ENCODE measurements at regions not wholly inside any gene's neighbourhood (a gene's known extent, or its start where the extent isn't known, plus 50 kb on each side); places are given as distances from the start of the nearest gene placed in this dataset.
"Not testable (repeated sequence)": the region's sequence is repeated elsewhere in the genome, so short reads cannot be mapped to it uniquely, and the experiment has no call there.

DNA sequence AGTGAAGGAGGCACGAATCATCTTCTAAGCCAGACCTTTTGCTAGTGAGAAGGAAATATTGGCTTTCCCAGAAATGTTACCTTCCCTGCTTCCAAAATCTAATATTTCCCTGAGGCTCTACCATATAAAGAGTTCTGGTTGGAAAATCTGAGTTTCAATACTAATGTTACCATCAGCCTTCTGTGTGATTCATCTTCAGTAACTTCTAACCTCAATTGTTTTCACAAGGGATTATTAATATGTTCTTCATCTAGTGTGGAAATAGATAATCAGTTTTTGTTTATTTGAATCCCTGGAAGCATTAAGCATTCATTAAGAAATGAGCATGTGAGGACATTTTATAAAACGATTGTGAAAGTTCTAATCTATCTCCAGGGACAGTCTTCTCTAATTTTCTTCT lies 720.9 kb downstream of the AACS start:
- DNase-seq (ENCODE audit: low spot score), result no peak

DNA sequence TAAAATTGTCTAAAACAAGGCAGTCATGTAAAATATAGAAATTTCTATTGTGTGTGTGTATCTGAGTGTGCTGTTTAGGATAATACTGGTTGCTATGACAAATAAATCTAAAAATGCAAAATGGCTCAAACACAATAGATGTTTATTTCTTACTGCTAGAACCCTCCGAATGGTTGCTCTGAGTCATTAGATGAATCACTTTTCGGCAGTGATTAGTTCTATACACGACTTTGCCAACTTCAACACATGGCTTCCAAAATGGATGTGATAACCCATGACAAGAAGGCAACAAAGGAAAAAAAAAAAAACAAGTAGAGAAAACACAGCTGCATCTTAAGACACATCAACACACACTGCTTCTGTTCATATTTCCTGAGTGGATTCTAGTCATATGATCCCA lies 729.2 kb downstream of the AACS start:
- no peak for DNase-seq (ENCODE audit: low spot score)

DNA sequence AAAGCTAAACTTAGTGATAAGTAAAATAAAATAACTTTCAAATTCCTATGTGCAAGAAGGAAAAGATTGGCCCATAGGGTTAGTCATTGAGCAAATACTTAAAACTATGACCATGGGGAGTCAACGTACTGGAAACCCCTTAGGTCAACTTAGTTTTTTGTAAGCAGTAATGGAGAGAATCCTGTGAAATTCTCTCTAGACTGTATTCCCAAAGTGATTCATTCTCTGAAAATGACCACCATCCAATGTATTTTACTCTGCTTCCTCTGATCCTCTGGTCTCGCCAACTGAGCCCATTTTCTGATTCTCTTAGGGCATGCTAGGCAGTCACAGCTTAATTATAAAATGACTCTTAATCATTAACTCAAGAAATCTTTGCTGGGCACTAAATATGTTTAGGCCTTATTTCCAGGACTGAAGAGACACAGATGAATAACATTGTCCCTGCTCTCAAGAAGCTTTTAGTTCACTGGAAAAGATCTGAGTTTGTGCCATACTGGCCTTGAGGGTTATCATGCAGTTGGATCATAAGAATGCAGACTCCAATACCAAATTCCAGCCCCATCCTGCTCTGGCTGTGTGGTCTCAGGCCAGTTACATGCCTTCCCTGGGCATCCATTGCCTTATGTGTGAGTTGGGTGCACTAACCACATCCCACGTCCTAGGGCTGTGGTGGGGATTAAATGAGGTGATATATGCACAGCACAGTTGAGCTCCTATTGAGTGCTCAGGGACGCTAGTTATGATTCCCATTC lies 732.4 kb downstream of the AACS start:
- DNase-seq (ENCODE audit: low spot score), result no peak

DNA sequence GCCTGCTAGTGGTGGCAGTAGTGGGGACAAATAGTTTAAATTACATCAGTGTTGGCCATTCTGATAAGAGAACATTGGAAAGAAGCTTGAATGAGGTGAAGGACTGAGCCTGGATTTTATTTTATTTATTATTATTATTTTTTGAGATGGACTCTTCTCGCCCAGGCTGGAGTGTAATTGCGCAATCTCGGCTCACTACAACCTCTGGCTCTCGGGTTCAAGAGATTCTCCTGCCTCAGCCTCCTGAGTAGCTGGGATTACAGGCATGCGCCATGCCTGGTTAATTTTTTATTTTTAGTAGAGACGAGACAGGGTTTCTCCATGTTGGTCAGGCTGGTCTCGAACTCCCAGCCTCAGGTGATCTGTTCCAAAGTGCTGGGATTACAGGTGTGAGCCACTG lies 739.4 kb downstream of the AACS start:
- DNase-seq (ENCODE audit: low spot score), result no peak

DNA sequence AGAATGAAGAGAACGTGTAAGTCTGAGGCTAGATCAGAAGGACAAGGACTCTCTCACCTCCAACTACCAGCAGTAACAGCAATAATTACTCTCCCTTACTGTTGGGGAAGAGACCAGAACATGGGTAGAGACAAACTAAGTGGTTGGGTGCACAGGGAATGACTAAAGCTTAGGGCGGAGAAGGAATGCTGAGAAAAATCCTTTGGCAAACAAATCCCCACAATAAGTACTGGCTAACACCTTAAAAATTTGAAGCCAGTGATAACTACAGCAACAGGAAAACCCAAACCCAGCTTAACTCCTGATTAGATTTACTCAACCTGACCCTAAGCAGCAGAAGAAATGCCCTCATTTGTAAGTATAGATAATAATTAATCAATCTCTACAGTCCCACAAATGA lies 759.0 kb downstream of the AACS start:
- DNase-seq (ENCODE audit: low spot score), result no peak

DNA sequence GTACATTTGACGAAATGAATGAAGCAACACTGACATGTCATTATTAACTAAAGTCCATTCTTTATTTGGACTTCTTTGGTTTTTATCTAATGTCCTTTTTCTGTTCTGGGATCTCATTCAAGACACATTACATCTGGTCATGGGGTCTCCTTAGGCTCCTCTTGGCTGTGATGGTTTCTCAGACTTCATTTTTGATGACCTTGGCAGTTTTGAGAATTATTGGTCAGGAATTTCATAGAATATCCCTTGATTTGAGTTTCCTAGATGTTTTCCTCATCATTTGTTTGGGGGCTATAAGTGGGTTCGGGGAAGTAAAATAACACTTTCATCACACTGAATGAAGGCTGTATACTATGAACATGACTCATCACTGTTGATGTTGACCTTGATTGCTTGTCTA lies 770.6 kb downstream of the AACS start:
- DNase-seq (ENCODE audit: low spot score), result no peak

DNA sequence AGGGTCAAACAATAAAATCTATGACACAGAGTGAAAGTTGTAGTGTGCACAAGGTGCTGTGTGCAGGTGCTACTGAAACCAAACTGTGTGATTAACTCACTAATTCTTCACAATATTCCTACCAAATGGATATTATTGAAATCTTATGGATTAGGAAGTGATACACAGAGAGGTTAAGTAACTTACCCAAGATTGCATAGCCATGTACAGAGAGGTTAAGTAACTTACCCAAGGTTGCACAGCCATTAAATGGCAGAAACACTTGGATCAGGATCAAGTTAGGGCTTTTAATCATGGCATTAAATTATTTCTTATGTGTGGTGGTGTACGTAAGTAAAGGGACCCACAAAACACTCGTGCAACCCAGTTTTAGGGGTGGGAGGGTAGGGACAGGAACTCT lies 771.4 kb downstream of the AACS start:
- no peak for DNase-seq (ENCODE audit: low spot score)

DNA sequence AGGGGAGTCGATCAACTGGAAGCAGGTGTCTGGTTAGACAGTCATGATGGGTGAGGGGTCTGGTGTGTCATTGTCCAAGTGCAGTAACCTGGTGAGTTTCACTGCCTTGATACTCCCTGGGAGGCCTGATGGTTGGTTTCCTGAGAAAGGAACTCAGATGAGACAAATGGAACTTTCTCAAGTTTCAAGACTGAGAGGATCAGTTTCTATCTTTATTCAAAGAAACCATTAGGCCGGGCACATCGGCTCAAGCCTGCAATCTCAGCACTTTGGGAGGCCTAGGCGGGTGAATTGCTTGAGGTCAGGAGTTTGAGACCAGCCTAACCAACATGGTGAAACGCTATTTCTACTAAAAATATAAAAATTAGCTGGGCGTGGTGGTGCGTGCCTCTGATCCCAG lies 776.1 kb downstream of the AACS start:
- no peak for DNase-seq (ENCODE audit: low spot score)

DNA sequence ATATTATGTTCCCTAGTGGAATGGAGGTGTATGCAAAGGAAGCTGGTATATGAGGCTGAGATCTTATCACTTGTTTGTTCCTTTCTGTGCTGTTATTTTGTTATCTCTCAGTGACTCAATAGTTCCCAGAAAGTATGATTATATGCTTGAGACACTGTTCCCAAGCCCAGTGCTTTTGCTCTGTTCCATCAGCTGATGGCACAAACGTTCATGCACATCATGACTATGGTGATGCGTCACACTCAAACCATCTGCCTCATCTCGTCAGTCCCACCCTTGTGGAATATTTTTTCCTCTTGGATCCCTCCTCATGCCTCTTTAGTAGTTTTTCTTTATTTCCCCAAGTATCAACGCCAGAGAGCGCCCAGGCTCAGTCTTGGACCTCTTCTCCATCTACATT lies 786.9 kb downstream of the AACS start:
- DNase-seq (ENCODE audit: low spot score), result no peak

DNA sequence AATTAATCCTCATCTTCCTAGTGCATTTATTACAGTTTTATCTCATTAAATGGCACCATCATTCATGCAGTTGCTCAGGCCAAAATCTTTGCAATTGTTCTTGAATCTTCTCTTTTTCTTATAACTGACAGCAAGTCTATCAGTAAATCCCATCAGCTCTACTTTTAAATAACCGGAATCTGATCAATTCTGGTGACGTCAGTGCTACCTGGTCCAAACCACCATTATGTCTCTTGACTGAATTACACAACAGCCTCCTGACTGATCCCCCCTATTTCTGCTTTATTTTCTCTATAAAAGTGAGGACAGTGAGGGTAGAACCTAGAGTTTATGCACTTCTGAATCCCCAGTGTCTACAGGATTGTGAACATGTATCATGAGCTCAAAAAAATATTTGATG lies 787.4 kb downstream of the AACS start:
- DNase-seq (ENCODE audit: low spot score), result no peak

DNA sequence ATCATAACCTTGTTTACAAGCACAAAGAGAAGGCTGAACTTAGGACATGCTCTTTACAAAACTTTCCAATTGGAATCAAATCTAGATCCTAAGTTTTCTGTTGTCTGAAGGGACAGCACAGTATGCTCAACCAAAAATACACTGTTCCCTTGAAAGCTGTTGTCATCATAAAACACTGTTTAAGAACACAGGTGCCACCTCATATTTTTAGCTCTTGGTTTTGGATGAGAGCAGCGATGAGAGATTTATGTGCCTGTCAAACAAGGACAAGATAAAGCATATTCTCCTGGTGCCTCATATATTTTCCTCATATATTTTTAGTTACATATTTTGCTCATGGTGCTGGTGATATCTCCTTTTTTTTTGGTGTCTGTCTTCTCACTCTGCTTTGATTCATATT lies 788.4 kb downstream of the AACS start:
- no peak for DNase-seq (ENCODE audit: low spot score)

DNA sequence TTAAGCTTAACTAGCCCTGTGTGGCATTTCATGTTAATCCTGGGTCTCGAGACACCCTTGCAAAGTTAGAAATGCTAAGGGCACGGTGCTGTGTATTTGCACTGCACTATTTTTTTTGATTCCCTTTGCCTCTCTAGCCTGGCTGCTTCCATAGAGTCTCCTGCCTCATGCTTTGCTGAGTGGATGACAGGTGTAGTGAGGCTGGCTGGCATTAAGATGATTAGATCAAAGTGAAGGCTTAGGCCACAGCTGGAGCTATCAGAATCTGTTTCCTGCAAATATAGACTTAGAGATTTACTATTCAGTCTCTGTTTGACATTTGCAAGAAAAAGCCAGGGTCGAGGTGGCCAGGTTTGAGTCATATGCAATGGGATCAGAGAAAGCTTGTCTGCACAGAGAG lies 791.1 kb downstream of the AACS start:
- no peak for DNase-seq (ENCODE audit: low spot score)

DNA sequence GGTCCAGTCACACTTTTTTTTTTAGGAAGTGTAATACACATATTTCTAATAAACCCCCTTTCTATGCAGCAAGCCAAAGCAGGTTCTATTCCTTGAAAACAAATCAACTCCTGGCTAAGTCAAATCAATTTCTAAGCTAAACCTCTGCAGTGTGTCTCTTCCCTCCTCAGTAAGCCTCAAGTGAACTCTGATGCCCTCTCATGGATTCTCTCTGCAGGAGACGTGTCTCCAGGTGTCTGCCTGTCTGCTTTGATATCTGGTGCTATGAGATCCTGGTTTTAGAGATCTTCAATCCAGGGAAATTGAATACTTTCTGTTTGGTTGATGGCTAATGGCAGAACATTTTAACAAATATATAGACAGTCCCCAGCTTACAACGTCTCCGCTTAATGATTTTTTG lies 791.7 kb downstream of the AACS start:
- no peak for DNase-seq (ENCODE audit: low spot score)

DNA sequence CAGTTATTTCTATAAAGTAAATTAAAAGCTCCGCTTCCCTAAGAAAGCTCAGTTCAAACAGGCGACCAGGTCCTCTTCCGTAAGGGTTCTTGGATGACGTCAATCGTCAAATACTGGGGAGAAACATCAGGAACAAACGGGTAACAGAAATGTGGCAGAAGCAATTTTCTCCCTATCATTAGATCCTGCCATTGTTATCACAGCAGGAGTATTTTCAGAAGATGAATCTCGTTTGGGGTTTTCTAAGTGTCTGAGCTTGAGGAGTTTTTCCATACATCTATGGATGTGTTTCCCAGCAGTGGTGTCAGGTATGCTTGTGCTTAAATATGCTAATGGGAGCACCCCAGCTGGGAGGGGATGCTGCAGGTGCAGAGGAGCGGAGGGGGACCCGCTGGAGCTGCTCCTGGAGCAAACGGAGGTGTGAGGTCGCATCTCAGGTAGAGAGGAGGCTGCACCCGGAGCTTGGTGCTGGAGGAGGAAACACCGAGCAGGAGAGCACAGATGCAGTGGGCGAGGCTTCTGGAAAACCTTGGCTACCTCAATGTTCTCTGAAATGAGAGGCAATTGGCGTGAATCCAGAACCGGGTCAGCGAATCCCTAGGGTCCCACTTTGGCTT lies 795.5 kb downstream of the AACS start:
- no peak for DNase-seq (ENCODE audit: low spot score)

DNA sequence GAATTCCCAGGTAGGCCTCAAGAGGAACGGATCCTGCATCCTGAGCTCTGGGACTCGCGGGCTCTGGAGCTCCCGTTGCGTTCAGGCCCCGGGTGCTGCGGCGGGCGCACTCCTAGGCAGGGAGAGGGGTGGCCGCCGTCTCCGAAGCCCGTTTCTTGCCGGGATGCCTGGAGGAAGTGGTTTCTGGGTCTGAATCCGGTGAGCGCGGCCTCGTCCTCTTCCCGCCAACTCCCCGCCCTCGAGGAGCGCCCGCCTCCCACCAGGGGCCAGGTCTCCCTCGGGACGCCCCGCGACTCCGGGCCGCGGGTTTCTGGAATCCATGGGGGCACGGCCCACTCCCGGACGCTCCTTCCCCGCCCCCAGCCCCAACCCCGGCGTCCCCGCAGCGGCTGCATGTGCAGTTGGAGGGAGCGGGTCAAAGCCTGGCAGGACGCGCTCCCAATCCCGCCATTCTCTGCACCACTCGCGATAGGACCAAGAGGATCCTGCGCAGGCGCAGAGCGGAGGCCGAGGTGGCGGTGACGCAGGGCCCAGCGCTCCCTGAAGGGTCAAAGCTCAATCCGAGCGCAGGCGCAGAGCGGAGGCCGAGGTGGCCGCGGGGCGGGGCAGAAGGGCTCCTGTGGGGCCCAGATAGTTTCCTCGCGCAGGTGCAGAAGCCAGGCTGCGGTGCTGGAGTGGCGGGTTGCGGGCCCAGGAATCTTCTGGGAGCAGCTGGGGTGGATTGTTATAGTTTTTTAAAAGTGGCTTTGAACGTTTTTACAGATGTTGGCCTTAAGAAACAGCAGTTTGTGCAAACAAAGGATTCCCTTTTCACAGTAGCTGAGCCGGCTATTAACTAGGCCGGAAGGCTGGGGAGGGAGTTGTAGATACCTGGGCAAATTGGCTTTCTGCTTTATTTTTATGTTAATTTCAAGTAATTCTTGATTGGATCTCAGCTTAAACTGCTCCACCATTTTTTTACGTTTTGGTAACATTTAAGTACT lies 796.4 kb downstream of the AACS start:
- no peak for DNase-seq (ENCODE audit: low spot score)

DNA sequence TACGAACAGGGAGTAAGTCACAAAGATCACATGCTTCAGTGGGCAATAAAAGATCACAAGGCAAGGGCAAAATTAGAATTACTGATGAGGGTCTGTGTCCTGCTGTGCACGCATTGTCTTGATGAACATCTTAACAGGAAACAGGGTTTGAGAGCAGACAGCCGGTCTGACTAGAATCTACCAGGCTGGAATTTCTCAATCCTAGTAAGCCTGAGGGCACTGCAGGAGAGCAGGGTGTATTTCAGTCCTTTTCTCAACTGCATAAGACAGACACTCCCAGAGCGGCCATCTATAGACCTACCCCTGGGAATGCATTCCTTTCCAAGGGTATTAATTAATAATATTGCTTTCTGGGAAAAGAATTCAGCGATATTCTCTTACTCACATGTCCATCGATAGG lies 800.0 kb downstream of the AACS start:
- DNase-seq (ENCODE audit: low spot score), result not testable (repeated sequence)

DNA sequence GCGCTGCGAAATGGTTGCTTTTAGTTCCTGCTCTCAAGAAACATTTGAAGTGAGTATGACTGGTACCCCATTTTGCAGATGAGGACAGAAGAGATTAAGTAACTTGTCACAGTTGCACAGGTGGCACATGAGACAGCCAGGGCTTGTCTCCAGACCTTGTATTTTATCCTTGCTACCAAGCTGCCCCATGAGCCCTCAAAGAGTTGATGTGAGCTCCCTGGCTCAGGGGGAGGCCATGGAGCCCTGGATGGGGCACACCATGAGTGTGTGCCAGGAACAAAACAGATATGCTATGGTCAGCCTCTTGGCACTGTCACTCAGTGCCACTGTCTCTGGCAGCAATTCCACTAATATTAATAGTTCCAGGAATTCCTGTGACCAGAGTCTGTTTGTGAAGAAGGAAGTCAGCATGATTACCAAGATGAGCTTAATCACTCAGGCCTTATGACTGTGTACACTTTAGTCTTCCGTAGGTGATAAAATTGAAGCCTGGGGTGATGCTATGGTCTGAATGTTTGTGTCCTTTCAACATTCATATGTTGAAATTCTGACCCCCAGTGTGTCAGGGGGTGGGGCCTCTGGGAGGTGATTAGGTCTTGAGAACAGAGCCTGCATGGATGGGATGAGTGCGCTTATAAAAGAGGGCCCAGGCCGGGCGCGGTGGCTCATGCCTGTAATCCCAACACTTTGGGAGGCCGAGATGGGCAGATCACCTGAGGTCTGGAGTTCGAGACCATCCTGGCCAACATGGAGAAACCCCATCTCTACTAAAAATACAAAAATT lies 806.8 kb downstream of the AACS start:
- no peak for DNase-seq (ENCODE audit: low spot score)

DNA sequence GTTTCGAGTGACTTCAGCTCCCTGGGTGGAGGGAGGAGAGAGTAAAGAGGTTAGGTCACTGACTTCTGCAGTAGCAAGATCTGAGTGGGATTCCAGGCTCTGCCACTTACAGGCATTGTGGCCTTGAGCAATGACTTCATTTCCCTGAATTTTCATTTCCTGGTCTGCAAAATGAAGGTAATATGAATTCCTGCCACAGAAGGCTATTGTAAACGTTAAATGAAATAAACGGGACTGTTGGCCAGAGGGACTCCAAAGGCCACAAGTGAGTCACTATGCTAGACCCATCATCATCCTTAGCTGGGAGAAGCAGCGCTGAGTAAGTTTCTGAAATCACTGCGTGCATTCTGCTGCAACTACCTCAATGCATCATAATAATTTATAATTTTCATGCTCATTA lies 807.8 kb downstream of the AACS start:
- DNase-seq (ENCODE audit: low spot score), result no peak

DNA sequence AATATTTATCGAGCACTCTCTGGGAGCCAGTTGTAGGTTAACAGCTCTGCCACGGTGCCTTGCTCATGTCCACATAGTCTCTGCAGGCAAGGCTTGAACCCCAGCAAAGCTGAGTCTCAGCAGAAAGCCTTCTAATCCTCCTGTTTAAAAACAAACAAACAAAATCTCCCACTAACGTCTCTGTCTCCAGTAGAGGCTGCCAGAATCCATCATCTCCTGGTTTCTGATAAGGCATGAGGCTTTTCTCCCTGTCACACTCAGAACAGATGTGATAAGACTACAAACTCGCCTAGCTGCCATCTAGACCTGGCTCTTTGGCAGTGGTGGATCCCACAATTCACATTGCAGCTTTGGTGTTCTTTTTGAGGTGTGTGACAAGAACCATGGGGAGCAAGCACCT lies 813.2 kb downstream of the AACS start:
- no peak for DNase-seq (ENCODE audit: low spot score)

DNA sequence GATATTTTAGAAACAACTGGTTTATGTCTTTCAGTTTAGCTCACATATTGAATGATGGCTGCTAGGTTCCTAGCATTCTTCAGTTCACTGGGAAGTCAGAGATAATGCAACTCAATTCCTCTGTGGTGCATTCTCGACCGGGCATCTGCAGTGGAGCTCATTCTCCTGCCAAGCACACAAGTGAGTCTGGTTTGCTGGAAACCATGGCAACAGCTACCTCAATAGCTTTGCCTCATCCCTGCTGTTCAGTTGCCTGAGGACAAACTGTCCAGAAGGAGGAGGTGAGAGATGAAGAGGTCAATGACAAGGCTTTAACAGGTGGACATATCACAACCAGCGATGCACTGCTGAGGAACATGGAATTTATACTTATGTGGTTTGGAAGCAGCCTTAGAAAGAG lies 816.9 kb downstream of the AACS start:
- DNase-seq (ENCODE audit: low spot score), result no peak

DNA sequence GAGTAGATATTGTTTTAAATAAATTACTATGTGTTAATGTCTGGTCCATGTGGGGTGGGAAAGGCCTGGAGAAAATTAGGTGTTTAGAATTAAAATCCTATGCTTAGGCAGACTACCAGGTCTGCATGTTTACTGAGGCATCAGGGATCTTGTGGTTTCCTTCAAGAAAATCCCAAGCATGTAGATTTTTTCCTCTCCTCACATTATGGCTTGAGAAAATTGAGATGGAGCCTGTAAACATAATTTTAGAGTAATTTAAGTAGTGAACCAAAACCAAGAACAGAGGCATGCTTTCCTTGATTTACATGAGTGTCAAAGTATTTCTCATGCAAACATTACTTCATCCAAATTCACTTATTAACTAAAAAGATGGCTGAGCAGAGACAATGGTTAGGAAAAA lies 823.7 kb downstream of the AACS start:
- DNase-seq (ENCODE audit: low spot score), result no peak

DNA sequence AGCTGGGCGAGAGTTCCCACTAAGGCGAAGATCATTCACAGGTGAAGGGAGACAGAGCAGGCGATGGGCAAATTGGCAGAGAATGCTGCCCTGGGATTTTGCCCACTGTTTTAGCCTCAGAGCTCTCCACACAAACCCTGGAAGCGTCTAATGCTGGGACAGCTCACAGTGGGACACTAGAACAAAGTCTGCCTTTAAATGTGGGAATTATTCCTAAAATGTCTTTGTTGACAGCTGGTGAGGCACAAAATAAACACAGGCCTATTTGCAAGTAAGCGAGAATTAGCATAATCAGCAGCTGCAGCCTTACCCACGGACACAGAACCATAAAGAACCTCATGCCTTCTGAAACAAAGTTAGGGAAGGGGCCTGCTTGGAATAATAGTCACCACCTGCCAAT lies 824.5 kb downstream of the AACS start:
- DNase-seq (ENCODE audit: low spot score), result no peak

Measured in hematopoietic multipotent progenitor cell treated with erythropoietin and hydrocortisone succinate and interleukin-3 and kit ligand, for 17 days (in vitro differentiated cells).